ENCODE measurements at regions not wholly inside any gene's neighbourhood (a gene's known extent, or its start where the extent isn't known, plus 50 kb on each side); places are given as distances from the start of the nearest gene placed in this dataset.

DNA sequence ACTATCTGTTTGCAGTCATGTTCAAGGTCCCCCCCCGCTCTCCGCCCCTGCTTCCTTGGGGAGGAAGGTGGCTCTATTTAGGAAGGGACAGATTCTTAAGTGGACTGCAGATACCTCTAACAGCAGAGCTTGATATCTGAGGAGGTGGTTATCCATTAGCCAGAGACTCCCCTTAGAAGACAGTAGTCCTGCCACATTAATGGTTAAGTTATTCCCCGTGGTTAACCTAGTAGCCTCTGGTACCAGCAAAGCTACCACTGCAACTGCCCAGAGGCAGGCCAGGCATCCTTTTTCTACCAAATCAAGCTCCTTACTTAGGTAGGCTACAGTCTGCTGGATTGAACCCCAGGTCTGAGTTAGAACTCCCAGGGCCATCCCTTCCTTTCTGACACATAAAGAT is 162.1 kb upstream of the AVPR1A start:
- no peak for ATAC-seq (replicated peaks in 6 of 8)
- H3K4me1 ChIP-seq (replicated peaks in 1 of 2), result no peaks in the 10 kb centered on the region
- 46 to 100% (median 80%) methylated on average over 1 to 3 of the region's 3 CpGs; no CpG with 5 or more reads in 4 of the 10 experiments for WGBS, 10 experiments
- no peak overlapping the region for H3K4me3 ChIP-seq
- in situ Hi-C loops (cut with MboI; ENCODE audit: low pct_unique_long_range_greater_than_20kb in 2 of 9, low sequenced_read_pairs in 9 of 9, unreplicated experiment in 9 of 9), result no loop called here
- no peak overlapping the region for H3K27ac ChIP-seq

- in situ Hi-C loops (cut with MboI; ENCODE audit: low pct_unique_long_range_greater_than_20kb in 2 of 9, low sequenced_read_pairs in 9 of 9, unreplicated experiment in 9 of 9), result no loop called here
- Histone ChIP-seq H3K4me3 (no peak overlapping the region), H3K27ac (peak overlapping the region in 1 of 2 donors; percentile 22), H3K4me1 (replicated peaks in 1 of 2) (no peaks in the 10 kb centered on the region)
- WGBS, 10 experiments, result 4 to 64% (median 37%) methylated on average over 1 to 3 of the region's 3 CpGs; no CpG with 5 or more reads in 3 of the 10 experiments
- peak in 6 of 8 experiments; percentile 29 to 48 (median 39) for ATAC-seq (replicated peaks in 6 of 8)
These were observed 157.7 kb upstream of the AVPR1A start for GRCh38 chr12:63308671-63309070.

DNA sequence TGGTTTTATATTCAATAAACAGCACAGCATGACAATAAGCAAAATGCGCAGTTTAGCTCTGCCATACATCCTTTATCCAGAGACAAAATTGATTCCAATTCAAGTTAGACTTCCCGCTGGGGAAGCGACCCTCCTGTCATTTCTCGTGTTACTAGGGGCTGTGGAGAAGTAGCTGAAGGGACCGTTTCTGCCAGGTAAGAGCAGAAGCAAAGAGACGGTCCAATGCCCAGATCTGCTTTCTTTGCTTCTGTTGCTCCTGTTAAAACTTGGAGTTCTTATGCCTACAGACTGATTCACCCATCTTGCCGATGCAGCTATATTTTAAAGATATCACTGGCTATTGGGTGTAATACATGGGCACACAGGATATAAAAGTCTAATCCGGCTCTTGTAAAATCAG is 156.8 kb upstream of the AVPR1A start:
- in situ Hi-C loops (cut with MboI; ENCODE audit: low pct_unique_long_range_greater_than_20kb in 2 of 9, low sequenced_read_pairs in 9 of 9, unreplicated experiment in 9 of 9), result no loop called here
- Histone ChIP-seq H3K27ac (no peak overlapping the region), H3K4me1 (replicated peaks in 1 of 2) (no peaks in the 10 kb centered on the region), H3K4me3 (no peak overlapping the region)
- no peak for ATAC-seq (replicated peaks in 6 of 8)
- WGBS, 10 experiments, result 67 to 96% (median 82%) methylated on average over 3 to 7 of the region's 8 CpGs; no CpG with 5 or more reads in 1 of the 10 experiments

DNA sequence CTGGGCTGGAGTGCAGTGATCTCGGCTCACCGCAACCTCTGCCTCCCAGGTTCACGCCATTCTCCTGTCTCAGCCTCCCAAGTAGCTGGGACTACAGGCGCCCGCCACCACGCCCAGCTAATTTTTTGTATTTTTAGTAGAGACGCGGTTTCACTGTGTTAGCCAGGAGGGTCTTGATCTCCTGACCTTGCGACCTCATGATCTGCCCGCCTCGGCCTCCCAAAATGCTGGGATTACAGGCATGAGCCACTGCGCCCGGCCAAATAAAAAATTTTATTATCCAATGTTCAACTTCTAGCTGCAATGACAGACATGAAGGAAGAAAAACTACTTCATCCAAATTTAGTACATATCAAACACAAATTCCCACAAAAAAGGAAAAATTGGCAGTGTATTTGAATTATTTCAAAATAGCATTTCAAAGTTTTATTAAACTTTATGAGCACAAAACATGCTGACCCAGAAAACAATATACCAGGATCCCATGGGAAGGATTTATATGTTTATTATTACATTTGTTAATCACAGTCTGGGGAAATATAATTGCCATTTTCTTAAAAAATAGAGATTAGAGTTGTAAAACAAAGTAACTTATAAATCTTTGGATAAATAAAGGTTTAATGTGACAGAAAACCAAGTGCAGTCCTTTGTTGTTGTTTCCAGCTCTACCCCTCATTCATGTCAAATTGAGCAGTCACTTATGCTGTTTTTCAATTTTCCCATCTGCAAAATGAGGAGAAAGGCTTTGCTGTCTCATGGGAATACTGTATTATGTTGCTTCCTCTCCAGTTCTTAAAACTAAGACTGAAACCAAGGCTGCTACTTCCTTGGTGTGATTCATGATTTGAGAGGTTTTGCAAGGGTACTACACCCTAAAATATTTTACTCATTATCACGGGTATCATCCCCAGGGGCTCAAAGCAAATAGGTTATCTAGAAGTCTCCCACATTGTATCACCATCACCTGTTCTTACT is 155.2 kb upstream of the AVPR1A start:
- Histone ChIP-seq H3K4me1 (replicated peaks in 1 of 2) (no peaks in the 10 kb centered on the region), H3K27ac (no peak overlapping the region), H3K4me3 (no peak overlapping the region)
- in situ Hi-C loops (cut with MboI; ENCODE audit: low pct_unique_long_range_greater_than_20kb in 2 of 9, low sequenced_read_pairs in 9 of 9, unreplicated experiment in 9 of 9), result no loop called here
- no peak for ATAC-seq (replicated peaks in 6 of 8)
- WGBS, 10 experiments, result 45 to 100% (median 91%) methylated on average over 3 to 14 of the region's 14 CpGs; no CpG with 5 or more reads in 1 of the 10 experiments

- Histone ChIP-seq H3K4me3 (no peak overlapping the region), H3K27ac (no peak overlapping the region), H3K4me1 (replicated peaks in 1 of 2) (no peaks in the 10 kb centered on the region)
- peak in 2 of 8 experiments; percentile 13 to 41 for ATAC-seq (replicated peaks in 6 of 8)
- in situ Hi-C loops (cut with MboI; ENCODE audit: low pct_unique_long_range_greater_than_20kb in 2 of 9, low sequenced_read_pairs in 9 of 9, unreplicated experiment in 9 of 9), result no loop called here
- 13 to 92% (median 59%) methylated on average over 1 to 5 of the region's 5 CpGs for WGBS, 10 experiments
These were observed 153.9 kb upstream of the AVPR1A start for GRCh38 chr12:63304887-63305316.

GRCh38 chr12:63302941-63303536 is 152.0 kb upstream of the AVPR1A start:
- H3K4me3 ChIP-seq, result no peak overlapping the region
- ATAC-seq (replicated peaks in 6 of 8), result peak in 2 of 8 experiments; percentile 64 to 77
- in situ Hi-C loops (cut with MboI; ENCODE audit: low pct_unique_long_range_greater_than_20kb in 2 of 9, low sequenced_read_pairs in 9 of 9, unreplicated experiment in 9 of 9), result no loop called here
- WGBS, 10 experiments, result 7 to 100% (median 77%) methylated on average over 1 to 2 of the region's 2 CpGs; no CpG with 5 or more reads in 4 of the 10 experiments
- no peak overlapping the region for H3K27ac ChIP-seq
- no peaks in the 10 kb centered on the region for H3K4me1 ChIP-seq (replicated peaks in 1 of 2)

DNA sequence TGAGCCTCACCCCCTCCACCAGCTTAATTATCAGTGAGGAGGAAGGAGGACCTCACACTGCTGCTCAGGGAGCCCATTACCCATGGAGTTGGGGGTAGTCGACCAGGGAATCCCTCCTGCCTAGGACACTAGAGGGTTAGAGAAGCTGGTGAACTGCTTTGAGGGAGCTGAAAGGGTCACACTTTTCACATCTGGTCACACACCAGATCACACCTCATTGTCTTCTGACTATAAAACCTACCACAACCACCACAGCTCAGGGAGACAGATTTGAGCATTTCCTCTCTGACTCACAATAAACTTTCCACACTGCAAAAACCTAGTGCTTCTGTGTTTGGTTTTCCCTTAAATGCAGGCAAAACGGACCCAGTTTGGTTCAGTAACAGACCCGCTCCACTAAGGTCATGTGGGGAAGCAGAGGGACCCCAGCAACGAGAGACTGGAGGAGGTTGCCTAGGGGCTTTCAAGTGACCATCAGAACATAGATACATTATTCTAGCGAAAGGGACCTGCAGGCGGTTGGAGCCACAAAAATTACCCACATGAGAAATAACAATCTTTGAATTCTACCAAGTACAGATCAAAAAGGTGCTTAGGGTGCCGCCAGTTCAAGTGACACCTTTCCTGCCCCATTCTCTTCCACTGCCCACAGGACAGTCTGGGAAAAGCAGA is 151.4 kb upstream of the AVPR1A start:
- no peaks in the 10 kb centered on the region for H3K4me1 ChIP-seq (replicated peaks in 1 of 2)
- no peak for ATAC-seq (replicated peaks in 6 of 8)
- no peak overlapping the region for H3K27ac ChIP-seq
- H3K4me3 ChIP-seq, result no peak overlapping the region
- 42 to 100% (median 79%) methylated on average over 1 to 4 of the region's 7 CpGs; no CpG with 5 or more reads in 2 of the 10 experiments for WGBS, 10 experiments
- in situ Hi-C loops (cut with MboI; ENCODE audit: low pct_unique_long_range_greater_than_20kb in 2 of 9, low sequenced_read_pairs in 9 of 9, unreplicated experiment in 9 of 9), result no loop called here

DNA sequence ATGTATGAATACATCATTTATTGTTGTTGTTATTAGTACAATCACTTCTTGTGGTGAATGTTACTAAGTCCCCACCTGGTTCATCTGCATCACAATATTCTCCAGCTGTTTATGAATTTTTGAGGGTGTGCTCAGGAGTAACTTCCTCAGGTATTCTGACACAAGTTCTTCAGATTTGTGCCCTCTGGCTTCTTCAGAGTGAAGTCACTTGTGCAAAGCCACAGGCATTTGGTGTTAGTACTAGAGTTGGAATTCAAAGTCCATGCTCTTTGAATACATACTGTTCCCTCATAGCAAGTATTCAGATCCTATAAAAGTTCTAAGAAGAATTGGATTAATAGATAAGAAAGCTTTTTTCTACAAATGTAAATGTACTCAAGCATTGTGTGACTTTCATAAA is 150.3 kb upstream of the AVPR1A start:
- peak in 2 of 8 experiments; percentile 39 to 46 for ATAC-seq (replicated peaks in 6 of 8)
- no peaks in the 10 kb centered on the region for H3K4me1 ChIP-seq (replicated peaks in 1 of 2)
- no peak overlapping the region for H3K27ac ChIP-seq
- no peak overlapping the region for H3K4me3 ChIP-seq
- in situ Hi-C loops (cut with MboI; ENCODE audit: low pct_unique_long_range_greater_than_20kb in 2 of 9, low sequenced_read_pairs in 9 of 9, unreplicated experiment in 9 of 9), result no loop called here

GRCh38 chr12:63298386-63298930 is 147.5 kb upstream of the AVPR1A start:
- in situ Hi-C loops (cut with MboI; ENCODE audit: low pct_unique_long_range_greater_than_20kb in 2 of 9, low sequenced_read_pairs in 9 of 9, unreplicated experiment in 9 of 9), result no loop called here

DNA sequence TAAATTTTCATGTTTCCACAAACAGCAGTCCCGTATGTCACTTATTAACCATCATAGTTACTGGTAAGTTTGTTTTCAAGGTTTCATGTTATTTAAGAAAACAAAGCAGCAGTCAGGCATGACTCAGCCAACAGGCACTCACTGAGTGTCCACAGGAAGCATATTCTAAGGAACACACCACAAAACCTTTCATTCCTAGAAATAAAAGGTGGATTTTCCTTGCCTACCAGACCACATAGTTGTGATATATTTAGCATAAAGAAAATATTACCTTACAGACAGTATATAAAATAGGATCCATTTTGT is 143.3 kb upstream of the AVPR1A start:
- 0 to 100% (median 59%) methylated on average over 1 of the region's 1 CpG; no CpG with 5 or more reads in 2 of the 10 experiments for WGBS, 10 experiments
- ATAC-seq (replicated peaks in 6 of 8), result peak in 4 of 8 experiments; percentile 21 to 88 (median 60)
- Histone ChIP-seq H3K27ac (no peak overlapping the region), H3K4me1 (replicated peaks in 1 of 2) (no peaks in the 10 kb centered on the region), H3K4me3 (no peak overlapping the region)
- in situ Hi-C loops (cut with MboI; ENCODE audit: low pct_unique_long_range_greater_than_20kb in 2 of 9, low sequenced_read_pairs in 9 of 9, unreplicated experiment in 9 of 9), result no loop called here

More at GRCh38 chr12:63298386-63298930, 147.5 kb upstream of the AVPR1A start:
- H3K4me1 ChIP-seq (replicated peaks in 1 of 2), result no peaks in the 10 kb centered on the region
- 14 to 75% (median 61%) methylated on average over 1 to 2 of the region's 2 CpGs; no CpG with 5 or more reads in 3 of the 10 experiments for WGBS, 10 experiments
- no peak overlapping the region for H3K27ac ChIP-seq
- no peak for ATAC-seq (replicated peaks in 6 of 8)
- H3K4me3 ChIP-seq, result no peak overlapping the region

DNA sequence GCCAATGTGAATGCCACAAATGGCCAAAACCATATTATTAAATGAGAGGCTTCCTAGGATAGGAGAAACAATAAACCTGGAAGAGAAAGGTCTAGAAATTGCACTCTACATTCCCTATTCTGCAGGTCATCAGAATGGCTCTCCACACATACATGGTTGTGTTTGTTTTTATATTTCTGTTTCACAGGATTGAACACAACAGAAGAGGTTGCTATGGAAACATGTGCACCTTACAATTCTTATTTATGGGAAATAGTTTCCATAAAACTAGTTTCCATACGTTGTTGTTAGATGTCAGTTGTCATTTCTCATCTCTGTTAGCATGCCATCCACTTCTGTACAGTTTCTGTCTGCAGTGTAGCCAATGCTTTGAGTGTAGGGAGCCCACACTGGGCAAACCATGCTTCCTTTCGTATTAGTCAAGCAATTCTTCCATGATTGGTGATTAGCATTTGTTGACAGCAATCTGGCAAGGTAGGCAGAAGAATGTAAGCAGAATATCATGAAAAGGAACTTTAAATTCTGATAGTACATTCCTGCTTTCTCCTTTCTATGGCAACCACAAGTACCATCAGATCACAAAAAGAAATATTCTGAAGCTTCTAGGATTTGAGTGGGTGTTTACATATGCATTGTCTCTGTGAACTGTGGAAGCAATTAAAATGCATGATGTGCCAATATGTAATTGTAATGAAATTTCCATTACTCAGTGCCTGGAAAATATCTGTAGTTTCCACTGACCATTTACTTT is 141.6 kb upstream of the AVPR1A start:
- Histone ChIP-seq H3K4me1 (replicated peaks in 1 of 2) (no peaks in the 10 kb centered on the region), H3K27ac (no peak overlapping the region), H3K4me3 (no peak overlapping the region)
- peak in 6 of 8 experiments; percentile 43 to 79 (median 70) for ATAC-seq (replicated peaks in 6 of 8)
- in situ Hi-C loops (cut with MboI; ENCODE audit: low pct_unique_long_range_greater_than_20kb in 2 of 9, low sequenced_read_pairs in 9 of 9, unreplicated experiment in 9 of 9), result no loop called here
- 0 to 69% (median 40%) methylated on average over 1 to 2 of the region's 2 CpGs; no CpG with 5 or more reads in 1 of the 10 experiments for WGBS, 10 experiments

Data from motor neuron (in vitro differentiated cells).